Stimulated activated CD4-positive, alpha-beta T cell treated with anti-CD3 and anti-CD28 coated beads, Interleukin-12 subunit alpha, Interleukin-12 subunit beta, amount 100 ng/mL, for 24 hours (primary cell): ENCODE measurements at regions not wholly inside any gene's neighbourhood (a gene's known extent, or its start where the extent isn't known, plus 50 kb on each side); places are given as distances from the start of the nearest gene placed in this dataset.

ENCODE experiments used
- DNase-seq, 2 experiments: peaks; one replicate each; pipeline ENCODE4 v3.0.0-alpha.2; 2020; ENCODE audit warnings: low read depth in 2 of 2

- no peak for DNase-seq
Observed at GRCh38 chr12:107347261-107347660, 253.9 kb upstream of the CRY1 start.

- no peak for DNase-seq
Observed at GRCh38 chr12:107349008-107349747, 255.8 kb upstream of the CRY1 start.

GRCh38 chr12:107349839-107350238, 256.5 kb upstream of the CRY1 start:
- DNase-seq = no peak

GRCh38 chr12:107351109-107351508, 257.8 kb upstream of the CRY1 start:
- no peak for DNase-seq

DNA sequence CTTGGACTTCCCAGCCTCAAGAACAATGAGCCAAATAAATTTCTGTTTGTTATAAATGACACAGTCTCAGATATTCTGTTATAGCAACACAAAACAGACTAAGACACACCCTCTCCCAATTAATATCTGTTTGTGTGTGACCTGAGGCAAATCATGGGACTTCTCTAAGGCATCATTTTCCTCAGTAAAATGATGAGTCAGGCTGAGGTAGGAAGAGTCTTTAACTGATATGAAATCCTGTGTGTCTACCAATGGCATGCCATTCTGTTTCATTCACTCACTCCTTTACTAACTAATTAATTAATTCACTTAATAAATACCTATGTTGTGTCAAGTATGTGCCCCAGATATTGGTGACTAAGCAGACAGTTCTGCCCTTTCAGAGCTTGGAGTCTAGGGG, 258.4 kb upstream of the CRY1 start:
- DNase-seq = no peak

DNA sequence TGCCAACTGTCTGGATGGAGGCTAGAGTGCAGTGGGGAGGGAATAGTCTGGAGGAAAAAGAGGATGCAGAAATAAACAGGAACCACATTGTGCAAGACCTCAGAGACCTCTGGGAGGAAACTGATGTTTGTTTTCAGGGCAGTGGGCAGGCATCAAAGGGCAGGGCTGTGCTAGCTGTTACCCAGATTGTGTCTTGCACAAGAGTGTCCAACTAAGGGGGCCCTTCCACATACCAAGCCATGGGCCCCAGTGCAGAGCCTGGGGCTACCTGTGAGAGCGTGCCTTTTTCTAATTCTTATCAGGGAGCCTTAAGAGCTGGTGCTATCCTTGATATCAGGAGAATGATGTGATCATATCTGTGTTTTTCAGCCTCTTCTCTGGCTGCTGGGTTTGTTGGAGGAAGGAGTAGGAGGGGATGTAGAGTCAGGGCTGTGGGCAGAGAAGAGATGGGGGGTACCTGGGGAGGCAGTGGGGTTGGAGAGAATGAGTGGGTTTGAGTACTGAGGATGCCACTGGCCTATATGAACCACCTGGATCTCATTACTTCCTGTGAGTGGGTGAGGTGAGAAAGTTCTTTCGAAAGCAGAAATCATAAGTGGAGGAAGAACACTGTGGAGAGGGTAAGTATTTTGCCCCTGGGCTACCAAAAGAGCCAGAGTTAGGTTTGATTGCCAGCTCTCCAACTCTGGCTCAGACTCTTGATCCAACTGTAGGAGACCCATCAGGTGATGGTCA, 259.2 kb upstream of the CRY1 start:
- no peak for DNase-seq

DNA sequence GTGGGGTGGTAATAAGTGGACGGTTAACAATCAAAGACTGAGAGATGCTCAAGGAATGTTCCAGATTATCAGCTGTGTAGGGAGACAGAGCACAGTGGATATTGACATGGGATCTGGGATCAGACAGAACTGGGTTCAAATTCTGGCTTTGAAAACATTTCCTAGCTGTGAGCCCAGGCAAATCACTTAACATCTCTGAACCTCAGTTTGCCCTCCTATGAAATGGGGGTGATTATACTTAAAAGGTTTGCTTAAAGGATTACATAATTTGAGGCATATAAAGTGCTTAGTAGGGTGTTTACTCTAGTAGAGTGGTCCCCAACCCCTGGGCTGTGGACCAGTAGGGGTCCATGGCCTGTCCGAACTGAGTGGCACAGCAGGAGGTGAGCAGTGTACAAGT, 260.0 kb upstream of the CRY1 start:
- no peak for DNase-seq

GRCh38 chr12:107355004-107355565, 261.7 kb upstream of the CRY1 start:
- DNase-seq = no peak

GRCh38 chr12:107355612-107356011, 262.3 kb upstream of the CRY1 start:
- no peak for DNase-seq

DNA sequence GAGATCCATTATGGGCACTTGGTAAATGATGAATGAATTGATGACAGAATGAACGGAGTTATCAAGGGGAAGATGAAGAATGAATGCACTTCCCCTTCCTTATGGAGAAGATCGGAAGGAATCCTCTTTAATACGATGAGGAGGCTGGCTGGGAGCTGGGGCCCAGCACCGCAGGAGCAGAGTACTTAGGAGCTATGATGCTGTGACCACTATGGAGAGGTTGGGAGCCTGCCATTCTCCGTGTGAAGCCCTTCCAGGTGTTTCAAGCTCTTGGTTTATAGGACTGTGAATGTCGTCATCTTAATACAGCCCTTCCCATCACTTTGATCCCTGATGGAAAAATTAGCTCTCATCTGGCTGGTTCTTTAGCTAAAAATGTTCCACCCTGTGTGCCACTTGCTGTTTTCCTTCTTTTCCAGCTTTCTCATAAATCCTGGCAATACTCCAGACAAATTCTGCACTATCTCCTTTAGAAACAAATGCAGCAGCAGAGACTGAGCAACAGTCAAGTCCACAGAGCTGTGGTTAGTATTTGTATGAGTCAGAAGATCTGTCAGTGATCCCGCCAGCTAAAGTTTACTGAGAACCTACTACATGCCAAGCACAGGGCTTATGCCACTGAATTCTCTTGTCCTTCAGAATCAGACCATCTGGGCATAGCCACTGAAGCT, 263.1 kb upstream of the CRY1 start:
- DNase-seq = no peak

- no peak for DNase-seq
Observed at GRCh38 chr12:107356937-107357295, 263.6 kb upstream of the CRY1 start.

- no peak for DNase-seq
Observed at GRCh38 chr12:107359382-107359781, 266.0 kb upstream of the CRY1 start.

GRCh38 chr12:107360033-107360432, 266.7 kb upstream of the CRY1 start:
- DNase-seq = no peak

GRCh38 chr12:107360482-107360881, 267.1 kb upstream of the CRY1 start:
- no peak for DNase-seq

DNA sequence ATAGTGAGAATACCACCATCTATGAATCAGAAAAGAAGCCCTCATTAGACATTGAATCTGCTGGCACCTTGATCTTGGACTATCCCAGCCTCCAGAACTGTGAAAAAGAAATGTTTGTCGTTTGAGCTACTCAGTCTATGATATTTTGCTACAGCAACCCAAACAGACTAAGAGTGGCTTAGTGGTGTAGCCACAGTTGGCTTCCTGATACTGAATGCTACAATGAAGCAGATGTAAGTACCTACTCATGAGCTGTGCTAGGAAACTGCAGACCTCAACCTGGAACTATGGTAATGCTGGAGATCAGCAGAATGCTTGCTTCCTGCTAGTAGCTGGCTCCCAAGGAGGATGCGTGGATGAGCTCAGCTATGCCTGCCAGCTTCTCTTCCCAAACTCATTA, 268.6 kb upstream of the CRY1 start:
- DNase-seq = no peak

DNA sequence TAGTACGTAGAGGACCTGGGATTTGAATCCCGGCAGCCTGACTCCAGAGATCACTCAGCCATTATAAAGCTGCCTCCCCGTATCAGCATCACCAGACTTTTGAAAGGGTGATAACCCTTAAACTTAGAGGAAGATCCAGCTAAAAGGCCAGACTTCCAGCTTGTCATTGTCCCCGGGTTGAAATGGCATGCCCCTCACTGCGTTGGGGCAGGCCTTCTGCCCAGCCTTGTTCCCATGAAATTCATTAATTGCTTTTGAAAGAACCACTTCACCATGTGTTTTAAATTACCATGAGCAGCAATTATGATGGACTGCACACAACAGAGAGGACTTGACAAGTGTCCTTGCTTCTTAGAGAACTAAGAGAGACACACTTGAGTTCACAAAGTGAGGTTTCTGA, 269.6 kb upstream of the CRY1 start:
- no peak for DNase-seq

DNA sequence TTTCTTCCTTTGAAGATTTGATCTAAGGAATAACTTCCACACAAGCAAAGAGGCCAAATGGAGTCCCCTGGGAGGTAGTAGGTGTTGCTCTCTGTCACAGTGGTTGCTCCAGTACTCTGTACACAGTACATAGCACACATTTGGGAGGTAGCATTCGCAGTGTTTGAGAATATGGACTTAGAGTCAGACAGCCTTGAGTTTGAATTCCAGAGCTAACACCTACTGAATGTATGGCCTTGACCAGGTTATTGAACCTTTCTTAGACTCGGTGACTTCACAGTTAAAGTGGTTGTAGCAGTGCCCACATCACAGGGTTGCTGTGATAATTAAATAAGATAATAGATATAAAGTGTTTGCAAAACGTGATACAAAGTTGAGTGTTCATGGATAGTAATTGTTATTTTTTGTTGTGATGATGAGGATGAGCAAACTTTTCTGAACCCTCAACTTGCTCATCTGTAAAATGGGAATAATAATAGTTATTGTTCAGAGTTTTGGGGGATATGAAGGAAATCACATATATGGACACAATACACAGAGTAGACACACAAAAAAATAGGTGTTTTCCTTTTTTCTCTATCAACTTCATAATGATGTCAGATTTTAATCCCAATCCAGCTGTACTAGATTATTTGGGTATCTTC, 271.6 kb upstream of the CRY1 start:
- DNase-seq = no peak

- DNase-seq = no peak
Observed at GRCh38 chr12:107365703-107366102, 272.4 kb upstream of the CRY1 start.

GRCh38 chr12:107366322-107366721, 273.0 kb upstream of the CRY1 start:
- DNase-seq = no peak

- DNase-seq = peak in 1 of 2 experiments; percentile 28
Observed at GRCh38 chr12:107368586-107368985, 275.2 kb upstream of the CRY1 start.

DNA sequence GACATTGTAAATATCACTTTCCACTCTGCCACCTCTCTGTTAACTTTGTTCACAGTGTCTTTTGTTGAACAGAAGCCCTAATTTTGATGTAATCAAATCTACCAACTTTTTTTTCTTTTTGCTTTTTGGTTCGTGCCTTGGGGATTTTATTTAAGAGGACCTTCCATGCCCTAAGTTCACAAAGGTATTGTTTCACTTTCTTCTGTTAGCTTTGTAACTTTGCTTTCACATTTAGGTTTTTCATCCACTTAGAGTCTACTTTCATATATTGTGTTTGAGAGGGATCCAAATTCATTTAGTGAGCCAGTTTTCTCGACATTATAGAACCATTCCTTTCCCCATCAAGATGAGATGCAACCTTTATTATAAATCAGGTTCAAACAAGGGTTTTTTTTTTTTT, 275.7 kb upstream of the CRY1 start:
- DNase-seq = no peak

DNA sequence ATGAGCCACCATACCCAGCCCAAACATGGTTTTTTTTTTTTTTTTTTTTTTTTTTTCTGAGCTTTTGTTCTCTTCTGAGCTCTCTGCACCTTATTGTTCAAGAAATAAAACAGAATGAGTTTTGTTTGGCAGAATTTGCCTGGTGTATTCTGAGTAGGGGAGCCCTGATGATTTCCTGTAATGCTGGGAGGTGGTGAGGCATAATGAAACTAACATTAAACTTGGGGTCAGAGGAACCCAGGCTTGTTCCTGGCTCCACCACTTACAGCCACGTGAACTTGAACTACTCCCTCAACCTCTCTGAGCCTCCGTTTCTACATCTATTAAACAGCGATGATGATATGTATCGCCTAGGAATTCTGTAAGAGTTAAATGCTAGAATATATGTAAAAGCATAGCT, 276.3 kb upstream of the CRY1 start:
- DNase-seq = peak in 1 of 2 experiments; percentile 23
